ENCODE measurements at regions not wholly inside any gene's neighbourhood (a gene's known extent, or its start where the extent isn't known, plus 50 kb on each side); places are given as distances from the start of the nearest gene placed in this dataset.

GRCh38 chr3:173257797-173258196, 116.8 kb upstream of the SPATA16 start:
- WGBS, 2 experiments (ENCODE audit: insufficient coverage in 1 of 2, insufficient read length in 1 of 2): 93 to 95% methylated on average over 3 to 4 of the region's 4 CpGs
- TF ChIP-seq CTCF (conservative IDR thresholded peaks at IDR 0.05): no peak
- Histone ChIP-seq H3K9me3 (ENCODE audit: control insufficient read depth, low read length) (no peaks in the 10 kb centered on the region), H3K27ac (ENCODE audit: low read depth, low read length) (no peak overlapping the region), H3K4me1 (ENCODE audit: control insufficient read depth, insufficient read depth, low read length) (no peaks in the 10 kb centered on the region), H3K4me3 (ENCODE audit: low read length) (no peak overlapping the region), H3K36me3 (ENCODE audit: control insufficient read depth, insufficient read depth, low read length) (no peaks in the 10 kb centered on the region), H3K27me3 (ENCODE audit: control insufficient read depth, insufficient read depth, low read length, poor library complexity, severe bottlenecking) (no peaks in the 10 kb centered on the region), H3K9ac (ENCODE audit: extremely low read depth, low read length, poor library complexity, severe bottlenecking) (no peak overlapping the region)
- Mint-ChIP-seq H3K4me1 (peaks cover 6% of the 10 kb centered on the region), H3K36me3 (ENCODE audit: low read depth) (no peaks in the 10 kb centered on the region), H3K27ac (no peak overlapping the region), H3K27me3 (ENCODE audit: insufficient read depth) (no peaks in the 10 kb centered on the region), H3K4me3 (no peak overlapping the region), H3K9me3 (peaks cover 1% of the 10 kb centered on the region)
- DNase-seq: no peak

- no peaks in the 10 kb centered on the region for H3K9me3 ChIP-seq (ENCODE audit: control insufficient read depth, low read length)
- peaks cover 6% of the 10 kb centered on the region for H3K4me1 Mint-ChIP-seq
- DNase-seq: no peak
- no peak for TF ChIP-seq CTCF (conservative IDR thresholded peaks at IDR 0.05)
- H3K27me3 ChIP-seq (ENCODE audit: control insufficient read depth, insufficient read depth, low read length, poor library complexity, severe bottlenecking): no peaks in the 10 kb centered on the region
- no peaks in the 10 kb centered on the region for H3K4me1 ChIP-seq (ENCODE audit: control insufficient read depth, insufficient read depth, low read length)
- H3K27me3 Mint-ChIP-seq (ENCODE audit: insufficient read depth): no peaks in the 10 kb centered on the region
- H3K36me3 Mint-ChIP-seq (ENCODE audit: low read depth): no peaks in the 10 kb centered on the region
- 89 to 92% methylated on average over 2 to 5 of the region's 5 CpGs for WGBS, 2 experiments (ENCODE audit: insufficient coverage in 1 of 2, insufficient read length in 1 of 2)
- no peak overlapping the region for H3K27ac ChIP-seq (ENCODE audit: low read depth, low read length)
- no peak overlapping the region for H3K27ac Mint-ChIP-seq
- peaks cover 1% of the 10 kb centered on the region for H3K9me3 Mint-ChIP-seq
- H3K4me3 Mint-ChIP-seq: no peak overlapping the region
- H3K36me3 ChIP-seq (ENCODE audit: control insufficient read depth, insufficient read depth, low read length): no peaks in the 10 kb centered on the region
- no peak overlapping the region for H3K4me3 ChIP-seq (ENCODE audit: low read length)
- no peak overlapping the region for H3K9ac ChIP-seq (ENCODE audit: extremely low read depth, low read length, poor library complexity, severe bottlenecking)
Observed at GRCh38 chr3:173255555-173255954, 114.5 kb upstream of the SPATA16 start.

GRCh38 chr3:173253471-173253870, 112.4 kb upstream of the SPATA16 start:
- WGBS, 2 experiments (ENCODE audit: insufficient coverage in 1 of 2, insufficient read length in 1 of 2): 73 to 88% methylated on average over 1 of the region's 1 CpG
- no peaks in the 10 kb centered on the region for H3K27me3 ChIP-seq (ENCODE audit: control insufficient read depth, insufficient read depth, low read length, poor library complexity, severe bottlenecking)
- no peaks in the 10 kb centered on the region for H3K36me3 Mint-ChIP-seq (ENCODE audit: low read depth)
- no peak overlapping the region for H3K27ac Mint-ChIP-seq
- TF ChIP-seq CTCF (conservative IDR thresholded peaks at IDR 0.05): no peak
- H3K9me3 Mint-ChIP-seq: peaks cover 16% of the 10 kb centered on the region
- H3K36me3 ChIP-seq (ENCODE audit: control insufficient read depth, insufficient read depth, low read length): no peaks in the 10 kb centered on the region
- H3K9ac ChIP-seq (ENCODE audit: extremely low read depth, low read length, poor library complexity, severe bottlenecking): no peak overlapping the region
- H3K27me3 Mint-ChIP-seq (ENCODE audit: insufficient read depth): no peaks in the 10 kb centered on the region
- no peak overlapping the region for H3K4me3 Mint-ChIP-seq
- peaks cover 13% of the 10 kb centered on the region for H3K9me3 ChIP-seq (ENCODE audit: control insufficient read depth, low read length)
- no peak overlapping the region for H3K4me3 ChIP-seq (ENCODE audit: low read length)
- peaks cover 10% of the 10 kb centered on the region for H3K4me1 Mint-ChIP-seq
- DNase-seq: no peak
- no peak overlapping the region for H3K27ac ChIP-seq (ENCODE audit: low read depth, low read length)
- no peaks in the 10 kb centered on the region for H3K4me1 ChIP-seq (ENCODE audit: control insufficient read depth, insufficient read depth, low read length)

All from endodermal cell (in vitro differentiated cells).